ENCODE measurements at regions not wholly inside any gene's neighbourhood (a gene's known extent, or its start where the extent isn't known, plus 50 kb on each side); places are given as distances from the start of the nearest gene placed in this dataset.

DNA sequence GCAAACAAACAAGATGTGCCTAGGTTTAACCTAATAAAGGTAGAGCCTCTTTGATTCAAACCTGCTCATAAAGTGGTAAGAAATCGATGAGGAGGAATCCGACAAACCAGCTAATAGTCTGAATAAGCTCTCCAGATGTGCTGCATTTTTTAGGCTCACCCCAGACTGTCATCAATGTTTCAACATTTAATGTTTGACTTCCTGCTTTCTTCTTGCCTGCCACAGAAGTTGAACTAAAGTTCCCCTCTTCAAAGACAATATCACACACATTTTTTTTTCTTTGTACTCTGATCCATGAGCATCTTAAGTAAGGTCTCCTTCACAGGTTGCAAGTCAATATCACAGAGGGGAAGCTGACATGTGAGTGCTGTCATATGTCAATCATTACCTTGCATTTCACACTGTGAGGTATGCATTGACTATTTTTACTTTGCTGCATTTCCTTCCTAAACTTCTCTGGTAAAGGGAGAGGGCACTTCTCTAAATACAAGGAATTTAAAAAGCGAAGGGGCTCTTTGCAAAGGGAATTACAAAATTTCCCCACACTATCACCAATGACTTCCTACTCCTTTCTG, 172.3 kb upstream of the MCTP2 start:
- TF ChIP-seq POLR2A (IDR thresholded peaks at IDR 0.05): no peak
- TF ChIP-seq, protein P1, sequence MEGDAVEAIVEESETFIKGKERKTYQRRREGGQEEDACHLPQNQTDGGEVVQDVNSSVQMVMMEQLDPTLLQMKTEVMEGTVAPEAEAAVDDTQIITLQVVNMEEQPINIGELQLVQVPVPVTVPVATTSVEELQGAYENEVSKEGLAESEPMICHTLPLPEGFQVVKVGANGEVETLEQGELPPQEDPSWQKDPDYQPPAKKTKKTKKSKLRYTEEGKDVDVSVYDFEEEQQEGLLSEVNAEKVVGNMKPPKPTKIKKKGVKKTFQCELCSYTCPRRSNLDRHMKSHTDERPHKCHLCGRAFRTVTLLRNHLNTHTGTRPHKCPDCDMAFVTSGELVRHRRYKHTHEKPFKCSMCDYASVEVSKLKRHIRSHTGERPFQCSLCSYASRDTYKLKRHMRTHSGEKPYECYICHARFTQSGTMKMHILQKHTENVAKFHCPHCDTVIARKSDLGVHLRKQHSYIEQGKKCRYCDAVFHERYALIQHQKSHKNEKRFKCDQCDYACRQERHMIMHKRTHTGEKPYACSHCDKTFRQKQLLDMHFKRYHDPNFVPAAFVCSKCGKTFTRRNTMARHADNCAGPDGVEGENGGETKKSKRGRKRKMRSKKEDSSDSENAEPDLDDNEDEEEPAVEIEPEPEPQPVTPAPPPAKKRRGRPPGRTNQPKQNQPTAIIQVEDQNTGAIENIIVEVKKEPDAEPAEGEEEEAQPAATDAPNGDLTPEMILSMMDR (IDR thresholded peaks at IDR 0.05): no peak
- Histone ChIP-seq H3K9me3 (no peaks in the 10 kb centered on the region), H3K27ac (no peak overlapping the region), H3K27me3 (no peaks in the 10 kb centered on the region), H3K4me3 (no peak overlapping the region), H3K36me3 (no peaks in the 10 kb centered on the region), H3K4me1 (no peaks in the 10 kb centered on the region)
- DNase-seq: no peak

DNA sequence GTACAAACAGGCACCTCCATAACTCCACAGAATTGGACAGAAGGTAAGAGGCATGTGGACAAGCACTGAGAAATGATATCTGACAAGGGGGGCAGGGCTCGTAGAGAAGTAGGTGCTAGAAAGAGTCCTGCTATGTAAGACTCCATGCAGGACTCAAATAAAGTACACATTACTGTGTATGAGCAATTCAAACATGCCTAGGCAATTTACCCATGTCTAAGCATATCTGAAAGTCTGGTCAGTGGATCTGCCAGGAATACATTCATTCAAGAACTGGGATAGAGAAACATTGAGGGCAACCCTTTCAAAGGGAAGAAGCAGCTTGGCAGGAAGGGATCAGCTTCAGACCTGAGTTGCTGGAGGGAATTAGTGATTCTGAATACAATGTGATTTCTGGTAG, 174.1 kb upstream of the MCTP2 start:
- no peaks in the 10 kb centered on the region for H3K27me3 ChIP-seq
- no peaks in the 10 kb centered on the region for H3K9me3 ChIP-seq
- no peak for DNase-seq
- no peak overlapping the region for H3K4me3 ChIP-seq
- TF ChIP-seq POLR2A (IDR thresholded peaks at IDR 0.05): no peak
- TF ChIP-seq, protein P1 (IDR thresholded peaks at IDR 0.05): no peak
- H3K27ac ChIP-seq: no peak overlapping the region
- H3K4me1 ChIP-seq: no peaks in the 10 kb centered on the region
- H3K36me3 ChIP-seq: no peaks in the 10 kb centered on the region

DNA sequence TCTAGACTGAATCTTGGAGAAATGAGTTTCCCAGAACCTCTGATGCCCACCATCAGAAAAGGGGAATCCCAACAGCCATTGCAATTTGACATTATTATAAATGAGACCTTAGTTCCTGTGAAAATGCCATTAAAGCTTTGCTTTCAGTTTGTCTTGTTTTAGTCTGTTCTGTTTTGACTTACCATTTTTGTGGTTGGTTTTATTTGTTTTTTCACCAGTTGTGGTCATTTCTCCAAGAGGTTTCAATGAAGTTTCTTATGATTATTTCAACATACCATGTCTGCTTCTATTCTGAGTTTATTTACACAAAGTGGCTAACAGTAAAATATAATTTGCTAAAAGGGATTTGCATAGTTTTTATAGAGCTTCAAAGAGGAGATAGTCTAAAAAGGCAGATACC, 175.0 kb upstream of the MCTP2 start:
- Histone ChIP-seq H3K4me1 (no peaks in the 10 kb centered on the region), H3K4me3 (no peak overlapping the region), H3K27ac (no peak overlapping the region), H3K36me3 (no peaks in the 10 kb centered on the region), H3K27me3 (no peaks in the 10 kb centered on the region), H3K9me3 (no peaks in the 10 kb centered on the region)
- TF ChIP-seq, protein P1 (IDR thresholded peaks at IDR 0.05): no peak
- TF ChIP-seq POLR2A (IDR thresholded peaks at IDR 0.05): no peak
- DNase-seq: no peak

DNA sequence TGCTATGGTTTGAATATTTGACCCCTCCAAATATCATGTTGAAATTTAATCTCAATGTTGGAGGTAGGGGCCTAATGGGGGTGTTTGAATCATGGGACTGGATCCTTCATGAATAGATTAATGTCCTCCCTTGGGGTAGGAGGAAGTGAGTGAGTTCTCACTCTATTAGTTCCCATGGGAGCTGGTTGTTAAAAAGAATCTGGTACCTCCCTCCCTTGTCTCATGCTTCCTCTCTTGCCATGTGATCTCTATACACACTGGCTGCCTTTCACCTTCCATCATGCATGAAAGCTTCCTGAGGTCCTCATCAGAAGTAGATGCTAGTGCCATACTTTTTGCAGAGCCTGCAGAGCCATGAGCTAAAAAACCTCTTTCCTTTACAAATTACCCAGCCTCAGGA, 177.7 kb upstream of the MCTP2 start:
- no peak overlapping the region for H3K4me3 ChIP-seq
- no peak overlapping the region for H3K27ac ChIP-seq
- no peak for DNase-seq
- TF ChIP-seq, protein P1 (IDR thresholded peaks at IDR 0.05): no peak
- no peak for TF ChIP-seq POLR2A (IDR thresholded peaks at IDR 0.05)
- no peaks in the 10 kb centered on the region for H3K27me3 ChIP-seq
- H3K36me3 ChIP-seq: no peaks in the 10 kb centered on the region
- no peaks in the 10 kb centered on the region for H3K9me3 ChIP-seq
- no peaks in the 10 kb centered on the region for H3K4me1 ChIP-seq

DNA sequence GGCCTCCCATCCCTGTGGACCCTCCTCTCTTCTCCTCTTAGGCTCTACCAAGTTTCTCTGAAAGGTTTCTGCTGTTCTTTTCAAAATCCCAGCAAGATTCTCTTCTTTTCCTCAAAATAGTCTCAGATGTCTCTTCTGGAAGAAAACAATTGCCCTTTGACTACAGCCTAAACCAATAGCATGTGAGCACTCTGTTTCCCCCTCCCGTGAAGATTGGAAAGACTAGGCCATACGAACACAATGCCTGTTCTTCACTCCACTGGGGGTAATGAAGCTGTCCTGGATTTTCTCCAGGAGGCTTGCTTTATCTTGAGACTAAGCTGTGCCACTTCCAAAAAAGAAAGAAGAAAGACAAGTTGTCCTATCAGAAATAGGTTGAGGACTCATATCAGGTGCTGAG, 178.7 kb upstream of the MCTP2 start:
- H3K27ac ChIP-seq: no peak overlapping the region
- H3K9me3 ChIP-seq: no peaks in the 10 kb centered on the region
- H3K4me1 ChIP-seq: no peaks in the 10 kb centered on the region
- H3K36me3 ChIP-seq: no peaks in the 10 kb centered on the region
- no peak for DNase-seq
- H3K4me3 ChIP-seq: no peak overlapping the region
- no peaks in the 10 kb centered on the region for H3K27me3 ChIP-seq
- TF ChIP-seq POLR2A (IDR thresholded peaks at IDR 0.05): no peak
- TF ChIP-seq, protein P1 (IDR thresholded peaks at IDR 0.05): no peak

DNA sequence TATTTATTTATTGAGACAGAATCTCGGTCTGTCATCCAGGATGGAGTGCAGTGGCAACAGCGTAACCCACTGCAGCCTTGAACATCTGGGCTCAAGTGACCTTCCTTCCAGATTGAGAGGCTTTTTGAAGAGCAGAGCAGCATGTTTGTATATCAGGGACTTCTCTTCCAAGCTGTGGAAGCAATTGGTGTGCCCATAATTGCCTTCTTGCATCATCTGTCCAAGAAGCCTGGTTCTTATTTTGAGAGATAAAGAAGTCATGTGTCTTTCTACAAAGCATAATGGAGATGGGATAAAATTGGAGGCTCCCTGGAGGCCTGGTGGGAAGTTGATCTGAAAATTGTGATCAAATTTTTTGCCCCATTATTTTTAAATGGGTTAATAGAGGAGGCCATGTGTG, 183.8 kb upstream of the MCTP2 start:
- no peak for DNase-seq
- no peaks in the 10 kb centered on the region for H3K27me3 ChIP-seq
- no peaks in the 10 kb centered on the region for H3K4me1 ChIP-seq
- no peak overlapping the region for H3K27ac ChIP-seq
- H3K9me3 ChIP-seq: no peaks in the 10 kb centered on the region
- no peak overlapping the region for H3K4me3 ChIP-seq
- no peaks in the 10 kb centered on the region for H3K36me3 ChIP-seq
- TF ChIP-seq, protein P1 (IDR thresholded peaks at IDR 0.05): no peak
- TF ChIP-seq POLR2A (IDR thresholded peaks at IDR 0.05): no peak
